DMS114 treated with DMSO at 0.1 percent for 48 hours (cell line): ENCODE measurements at regions not wholly inside any gene's neighbourhood (a gene's known extent, or its start where the extent isn't known, plus 50 kb on each side); places are given as distances from the start of the nearest gene placed in this dataset.
"Not testable (repeated sequence)": the region's sequence is repeated elsewhere in the genome, so short reads cannot be mapped to it uniquely, and the experiment has no call there.

Experiments used
- DNase-seq: peaks from one replicate; lab custom pipeline; 2025; ENCODE audit not compliant: unreplicated experiment; lab: John Stamatoyannopoulos, UW

GRCh38 chr5:13354611-13355010 lies 589.9 kb downstream of the DNAH5 start:
- DNase-seq, result no peak

- DNase-seq, result no peak
Observed at GRCh38 chr5:13350767-13351166, 593.7 kb downstream of the DNAH5 start.

GRCh38 chr5:13348568-13348967 lies 595.9 kb downstream of the DNAH5 start:
- no peak for DNase-seq

GRCh38 chr5:13346401-13346800 lies 598.1 kb downstream of the DNAH5 start:
- DNase-seq, result no peak

GRCh38 chr5:13339093-13339492 lies 605.4 kb downstream of the DNAH5 start:
- DNase-seq, result no peak

- not testable (repeated sequence) for DNase-seq
Observed at GRCh38 chr5:13335026-13335425, 609.5 kb downstream of the DNAH5 start.

- DNase-seq, result no peak
Observed at GRCh38 chr5:13331585-13331984, 612.9 kb downstream of the DNAH5 start.

- DNase-seq, result no peak
Observed at GRCh38 chr5:13328316-13328715, 616.2 kb downstream of the DNAH5 start.

- DNase-seq, result no peak
Observed at GRCh38 chr5:13325765-13326164, 618.7 kb downstream of the DNAH5 start.

- DNase-seq, result no peak
Observed at GRCh38 chr5:13322769-13323168, 621.7 kb downstream of the DNAH5 start.

- no peak for DNase-seq
Observed at GRCh38 chr5:13317654-13318053, 626.8 kb downstream of the DNAH5 start.

- DNase-seq, result no peak
Observed at GRCh38 chr5:13316176-13316575, 628.3 kb downstream of the DNAH5 start.

- DNase-seq, result no peak
Observed at GRCh38 chr5:13307480-13307879, 637.0 kb downstream of the DNAH5 start.

- DNase-seq, result no peak
Observed at GRCh38 chr5:13303445-13303844, 641.0 kb downstream of the DNAH5 start.

GRCh38 chr5:13278811-13279210 lies 665.7 kb downstream of the DNAH5 start:
- no peak for DNase-seq

- DNase-seq, result no peak
Observed at GRCh38 chr5:13278148-13278547, 666.3 kb downstream of the DNAH5 start.

- no peak for DNase-seq
Observed at GRCh38 chr5:13276156-13276555, 668.3 kb downstream of the DNAH5 start.

GRCh38 chr5:13263701-13264100 lies 680.8 kb downstream of the DNAH5 start:
- no peak for DNase-seq

GRCh38 chr5:13253111-13253510 lies 691.4 kb downstream of the DNAH5 start:
- no peak for DNase-seq

GRCh38 chr5:13252699-13253098 lies 691.8 kb downstream of the DNAH5 start:
- no peak for DNase-seq

GRCh38 chr5:13251623-13252376 lies 692.7 kb downstream of the DNAH5 start:
- no peak for DNase-seq

GRCh38 chr5:13250464-13251291 lies 693.8 kb downstream of the DNAH5 start:
- no peak for DNase-seq
